OCI-LY1 (cell line): ENCODE measurements at regions not wholly inside any gene's neighbourhood (a gene's known extent, or its start where the extent isn't known, plus 50 kb on each side); places are given as distances from the start of the nearest gene placed in this dataset.

Experiments
- CTCF ChIP-seq: fragments of 200-600 bp; sonication (generic), shearing (Covaris generic); IDR thresholded peaks from 2 replicates; pipeline ENCODE4 v1.5.1; 2017; ENCODE audit warnings: mild to moderate bottlenecking, antibody characterized with exemption, low read length, moderate library complexity, mixed read lengths
- EZH2 ChIP-seq: fragments of 200-600 bp; sonication (generic), shearing (Covaris generic); IDR thresholded peaks from 2 replicates; pipeline ENCODE4 v1.8.0; 2017; ENCODE audit warnings: borderline replicate concordance, mixed run types, mild to moderate bottlenecking, antibody characterized with exemption, low read length, moderate library complexity, mixed read lengths

DNA sequence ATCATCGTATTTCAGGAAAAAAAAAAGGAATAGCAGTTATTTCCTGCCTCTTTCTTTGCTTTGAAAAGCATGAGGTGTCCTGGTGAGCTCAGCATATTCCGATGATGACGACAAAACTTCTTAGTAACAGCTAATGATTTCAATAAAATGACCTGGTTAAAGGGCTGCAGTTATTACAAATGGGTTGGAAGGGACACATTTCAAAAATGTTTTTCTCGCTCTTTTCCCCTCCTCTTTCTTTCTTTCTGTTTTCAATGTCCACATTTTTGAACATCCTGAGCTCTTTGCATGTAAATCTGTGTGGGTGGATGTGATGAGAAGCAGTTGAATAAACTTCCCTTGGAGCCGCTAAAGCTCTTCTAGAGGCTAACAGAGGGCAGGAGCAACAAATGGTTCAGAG lies 186.8 kb upstream of the SLC27A6 start:
- TF ChIP-seq EZH2 (no peak), CTCF (no peak)
